Stomach (tissue), 8 donors: ENCODE measurements at regions not wholly inside any gene's neighbourhood (a gene's known extent, or its start where the extent isn't known, plus 50 kb on each side); places are given as distances from the start of the nearest gene placed in this dataset.

ENCODE experiments used
- DNase-seq, 2 donors: peaks; one replicate each; pipeline versions ENCODE4 v3.0.0 to v3.0.0-alpha.2; 2013 to 2019
- H3K27ac ChIP-seq, 5 donors: fragments of 200-600 bp in 4 of 5; sonication (generic) in 4 of 5; one replicate each; pipeline ENCODE4 v1.5.1; 2013 to 2019; ENCODE audit warnings: mild to moderate bottlenecking in 1 of 5, moderate library complexity in 1 of 5
- H3K27me3 ChIP-seq, 3 donors: fragments of 200-600 bp; sonication (generic); one replicate each; pipeline ENCODE4 v1.5.1; 2017 to 2019; ENCODE audit warnings: mixed run types in 1 of 3
- H3K36me3 ChIP-seq, 4 donors: fragments of 200-600 bp; sonication (generic); 1 replicate in 3 of 4; 2 replicates in 1 of 4; pipeline ENCODE4 v1.5.1; 2016 to 2019
- H3K4me1 ChIP-seq, 4 donors: fragments of 200-600 bp; sonication (generic); one replicate each; pipeline ENCODE4 v1.5.1; 2016 to 2019
- H3K4me3 ChIP-seq, 4 donors: fragments of 200-600 bp; sonication (generic) in 3 of 4; one replicate each; pipeline ENCODE4 v1.5.1; 2016 to 2019; ENCODE audit warnings: mild to moderate bottlenecking in 1 of 4
- H3K9me3 ChIP-seq, 4 donors: fragments of 200-600 bp; sonication (generic); one replicate each; pipeline ENCODE4 v1.5.1; 2016 to 2019
- CTCF ChIP-seq, 7 experiments: fragments of 450-650 bp in 4 of 7; fragments of 200-600 bp in 3 of 7; sonication (generic) in 3 of 7; IDR thresholded peaks; one replicate each; pipeline ENCODE4 v1.5.1; 2016 to 2019; ENCODE audit warnings: antibody characterized with exemption in 7 of 7, control low read depth in 2 of 7, mild to moderate bottlenecking in 1 of 7
- EP300 ChIP-seq: sonication (generic); formaldehyde crosslinking; IDR thresholded peaks from one replicate; pipeline ENCODE4 v1.6.1; 2017; ENCODE audit warnings: antibody characterized with exemption
- POLR2A ChIP-seq, 4 donors: fragments of 450-650 bp; IDR thresholded peaks; one replicate each; pipeline ENCODE4 v1.6.1; 2016; ENCODE audit warnings: antibody characterized with exemption in 4 of 4, control low read depth in 2 of 4, mild to moderate bottlenecking in 1 of 4, moderate library complexity in 1 of 4
- POLR2AphosphoS5 ChIP-seq, 3 donors: sonication (generic); formaldehyde crosslinking; IDR thresholded peaks; one replicate each; pipeline ENCODE4 v1.6.1; 2016; ENCODE audit warnings: antibody characterized with exemption in 3 of 3
- WGBS, 5 donors: extraction: QIAGEN DNeasy Blood & Tissue Kit in 3 of 5; methylation state at CpG; one replicate each; pipeline versions ENCODE4 v1.1.5 to v1.1.7; 2013 to 2018; 5-methylcytosine and 5-hydroxymethylcytosine counted together
- intact Hi-C: fragments of 100-400 bp; cut with DNase I; formaldehyde crosslinking; loops from one replicate; pipeline ENCODE4 v1.15.1; 2023; ENCODE audit warnings: low total_unique reads
- donor health status: healthy with polysubstance abuse.
- donor health status: Bipolar disorder and iron deficiency.
- donor health status: healthy.

DNA sequence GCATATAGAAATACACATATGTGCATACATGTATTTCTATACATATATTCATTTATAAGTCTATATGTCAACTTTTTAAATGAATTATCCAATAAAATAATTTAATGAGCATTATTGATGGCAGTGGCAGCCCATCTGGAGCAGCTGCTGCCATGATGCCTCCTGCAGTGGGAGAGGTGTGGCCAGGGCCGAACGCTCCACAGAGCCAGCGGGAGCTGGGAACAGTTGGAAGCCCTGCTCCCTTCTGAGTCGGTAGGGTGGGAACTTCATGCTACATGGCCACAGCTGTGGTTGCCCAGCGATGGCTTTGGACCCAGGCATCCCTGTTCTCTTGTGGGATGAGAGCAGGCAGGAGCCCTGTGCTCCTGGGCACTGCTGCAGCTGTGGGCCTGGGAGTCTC, 812.4 kb upstream of the CTNND2 start:
- Histone ChIP-seq H3K36me3 (no peaks in the 10 kb centered on the region), H3K27ac (no peak overlapping the region), H3K4me1 (no peaks in the 10 kb centered on the region), H3K27me3 (no peaks in the 10 kb centered on the region), H3K4me3 (no peak overlapping the region), H3K9me3 (peaks cover 0 to 10% (median 5%) of the 10 kb centered on the region in 4 donors)
- 63 to 95% (median 91%) methylated on average over 2 to 5 of the region's 5 CpGs for WGBS, 5 donors
- no peak for DNase-seq
- TF ChIP-seq POLR2A (IDR thresholded peaks at IDR 0.05) = no peak
- TF ChIP-seq POLR2AphosphoS5 (IDR thresholded peaks at IDR 0.05) = no peak
- no peak for TF ChIP-seq EP300
- no peak for TF ChIP-seq CTCF (IDR thresholded peaks at IDR 0.05)
- intact Hi-C loops = no loop called here

DNA sequence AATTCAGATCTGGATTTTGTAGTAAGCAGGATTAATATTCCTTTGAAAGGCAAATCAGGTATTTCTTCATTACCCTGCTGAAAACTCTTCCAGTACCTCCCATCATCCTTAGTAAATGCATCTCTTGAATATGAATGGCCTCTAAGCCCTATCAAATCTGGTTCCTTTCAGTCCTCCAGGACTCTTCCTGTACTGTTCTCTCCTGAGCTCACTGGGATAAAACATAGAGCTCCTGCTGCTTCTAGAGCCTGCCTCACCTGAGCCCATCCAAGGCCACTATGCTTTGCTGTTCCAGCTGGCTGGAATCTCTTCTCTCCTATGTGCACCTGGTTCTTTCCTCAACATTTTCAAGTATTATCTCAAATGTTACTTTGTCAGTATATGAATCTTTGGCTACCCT, 803.3 kb upstream of the CTNND2 start:
- DNase-seq = no peak
- no peak for TF ChIP-seq CTCF (IDR thresholded peaks at IDR 0.05)
- no peak for TF ChIP-seq EP300
- no peak for TF ChIP-seq POLR2A (IDR thresholded peaks at IDR 0.05)
- H3K27me3 ChIP-seq = no peaks in the 10 kb centered on the region
- no peak overlapping the region for H3K27ac ChIP-seq
- H3K4me3 ChIP-seq = no peak overlapping the region
- H3K9me3 ChIP-seq = no peaks in the 10 kb centered on the region
- H3K4me1 ChIP-seq = no peaks in the 10 kb centered on the region
- H3K36me3 ChIP-seq = no peaks in the 10 kb centered on the region
- intact Hi-C loops = no loop called here

DNA sequence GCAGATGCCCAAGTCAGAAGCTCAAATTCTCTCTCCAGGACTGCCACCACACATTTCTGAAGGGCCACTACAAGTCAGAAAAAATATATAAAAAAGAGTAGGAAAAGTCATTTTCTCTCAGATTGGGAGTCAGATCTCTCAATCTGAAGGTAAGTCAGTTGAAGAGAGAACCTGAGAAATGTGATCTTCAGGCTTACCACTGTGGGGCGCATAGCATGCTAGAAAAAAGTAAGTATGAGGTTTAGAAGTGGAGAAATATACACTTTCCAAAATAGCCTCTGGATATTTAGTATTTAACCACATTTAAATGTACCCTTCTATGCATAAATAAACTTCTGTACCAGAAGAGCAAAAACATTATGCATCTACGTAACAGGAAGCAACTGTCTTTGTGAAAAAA, 800.7 kb upstream of the CTNND2 start:
- no peak overlapping the region for H3K4me3 ChIP-seq

DNA sequence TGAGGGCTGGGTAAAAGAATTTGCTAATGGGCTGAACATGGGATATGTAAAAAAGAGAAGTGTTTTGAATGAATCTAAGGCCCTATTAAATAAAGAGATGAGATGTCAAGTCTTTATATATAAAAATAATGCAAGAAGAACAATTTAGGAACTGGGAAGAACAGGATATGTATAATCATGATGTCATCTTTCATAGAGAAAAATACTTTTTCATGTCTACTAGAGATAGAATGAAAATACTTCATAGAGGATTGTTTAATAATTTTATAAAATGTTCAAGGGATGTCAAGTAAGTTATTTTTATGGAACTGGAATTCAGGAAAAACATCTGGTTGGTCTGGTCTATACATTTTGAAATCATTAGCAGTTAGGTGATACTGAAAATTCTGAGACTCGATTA, 799.0 kb upstream of the CTNND2 start:
- H3K4me3 ChIP-seq = no peak overlapping the region
- H3K9me3 ChIP-seq = no peaks in the 10 kb centered on the region
- TF ChIP-seq CTCF (IDR thresholded peaks at IDR 0.05) (no peak), EP300 (no peak), POLR2A (IDR thresholded peaks at IDR 0.05) (no peak), POLR2AphosphoS5 (IDR thresholded peaks at IDR 0.05) (no peak)
- WGBS, 5 donors = 78 to 96% (median 92%) methylated on average over 1 of the region's 1 CpG
- no peaks in the 10 kb centered on the region for H3K36me3 ChIP-seq
- intact Hi-C loops = no loop called here
- no peak for DNase-seq
- H3K27ac ChIP-seq = no peak overlapping the region
- no peaks in the 10 kb centered on the region for H3K27me3 ChIP-seq
- H3K4me1 ChIP-seq = no peaks in the 10 kb centered on the region

More for the DNA sequence above, 800.7 kb upstream of the CTNND2 start:
- Histone ChIP-seq H3K4me1 (no peaks in the 10 kb centered on the region), H3K36me3 (no peaks in the 10 kb centered on the region), H3K27ac (no peak overlapping the region), H3K9me3 (no peaks in the 10 kb centered on the region), H3K27me3 (no peaks in the 10 kb centered on the region)
- WGBS, 5 donors = 59 to 73% (median 67%) methylated on average over 2 of the region's 2 CpGs
- intact Hi-C loops = no loop called here
- TF ChIP-seq POLR2AphosphoS5 (IDR thresholded peaks at IDR 0.05) (no peak), EP300 (no peak), POLR2A (IDR thresholded peaks at IDR 0.05) (no peak), CTCF (IDR thresholded peaks at IDR 0.05) (no peak)
- peak in 1 of 2 donors; percentile 4 for DNase-seq
